HCT116 (cell line): ENCODE measurements at regions not wholly inside any gene's neighbourhood (a gene's known extent, or its start where the extent isn't known, plus 50 kb on each side); places are given as distances from the start of the nearest gene placed in this dataset.

Source experiments
- ATAC-seq: fragments of 200-7000 bp; cut with Tn5 transposase; 2 replicates; pipeline ENCODE4 v1.9.1; 2020; ENCODE audit warnings: mild to moderate bottlenecking, moderate library complexity
- BruUV-seq: library from RNA; stranded (reverse); fragments of 400-500 nt; replicated peaks from 2 replicates; lab custom pipeline; 2021; lab: Mats Ljungman, UMichigan
- CTCF ChIA-PET: fragments of 300-600 bp; sonication (Branson Sonifier 250); formaldehyde crosslinking; loops from one replicate; lab custom pipeline; 2021; ENCODE audit warnings: antibody characterized with exemption; lab: Charles Lee
- POLR2A ChIA-PET: fragments of 300-600, 350-600 bp; sonication (Branson Sonifier 250); formaldehyde crosslinking; loops from one replicate; lab custom pipeline; 2021; ENCODE audit warnings: antibody characterized with exemption; lab: Charles Lee
- RAD21 ChIA-PET, 2 experiments: fragments of 300-600 bp; sonication (Branson Sonifier 250); formaldehyde crosslinking; loops; one replicate each; lab custom pipeline; 2023; ENCODE audit warnings: low total read pairs in 2 of 2; ENCODE audit not compliant: uncharacterized antibody in 2 of 2, unreplicated experiment in 2 of 2, low non-redundant PET in 1 of 2; lab: Charles Lee
- DNase-seq: peaks from one replicate; pipeline ENCODE4 v3.0.0-alpha.2; 2010; ENCODE audit warnings: low read depth, low spot score
- H2AFZ ChIP-seq: fragments of 200-600 bp; shearing (Covaris generic), sonication (generic); 2 replicates; pipeline ENCODE4 v1.6.1; 2017; ENCODE audit warnings: low read depth, mixed run types, mixed read lengths, antibody characterized with exemption, low read length; ENCODE audit not compliant: poor library complexity, severe bottlenecking
- H3K27ac ChIP-seq: 2 replicates; pipeline ENCODE4 v1.5.1; 2012; ENCODE audit warnings: low read depth, low read length
- H3K27me3 ChIP-seq: fragments of 200-600 bp; sonication (generic); 2 replicates; pipeline ENCODE4 v1.6.1; 2016; ENCODE audit warnings: mixed run types, low read length, mixed read lengths; ENCODE audit not compliant: insufficient read depth
- H3K36me3 ChIP-seq, 2 experiments: fragments of 200-500 bp in 1 of 2; fragments of 200-600 bp in 1 of 2; sonication (Bioruptor generic) in 1 of 2; sonication (generic) in 1 of 2; 2 replicates each; pipeline versions ENCODE4 v1.5.1 to v1.6.1; 2014 to 2016; ENCODE audit warnings: low read length in 2 of 2, inconsistent platforms in 1 of 2, mixed read lengths in 1 of 2, mixed run types in 1 of 2; ENCODE audit not compliant: insufficient read depth in 2 of 2, control insufficient read depth in 1 of 2
- H3K4me1 ChIP-seq, 2 experiments: fragments of 200-600 bp in 1 of 2; sonication (generic) in 1 of 2; 2 replicates each; pipeline versions ENCODE4 v1.5.1 to v1.6.1; 2012 to 2017; ENCODE audit warnings: low read length in 2 of 2, inconsistent platforms in 1 of 2, mild to moderate bottlenecking in 1 of 2, mixed read lengths in 1 of 2, mixed run types in 1 of 2, moderate library complexity in 1 of 2; ENCODE audit not compliant: insufficient read depth in 2 of 2, control insufficient read depth in 1 of 2
- H3K4me2 ChIP-seq: fragments of 200-600 bp; sonication (generic); 2 replicates; pipeline ENCODE4 v1.6.1; 2017; ENCODE audit warnings: mixed run types, low read length, mixed read lengths
- H3K4me3 ChIP-seq, 2 experiments: fragments of 200-600 bp in 1 of 2; sonication (generic) in 1 of 2; replicated peaks in 1 of 2; 2 replicates each; pipeline ENCODE4 v1.5.1; 2011 to 2016; ENCODE audit warnings: low read length in 2 of 2, control low read depth in 1 of 2, low read depth in 1 of 2, mild to moderate bottlenecking in 1 of 2, mixed read lengths in 1 of 2, mixed run types in 1 of 2
- H3K79me2 ChIP-seq: fragments of 200-600 bp; sonication (generic); 2 replicates; pipeline ENCODE4 v1.6.1; 2017; ENCODE audit warnings: mild to moderate bottlenecking, mixed run types, low read length, moderate library complexity, mixed read lengths; ENCODE audit not compliant: insufficient read depth
- H3K9ac ChIP-seq: fragments of 200-600 bp; sonication (generic); 2 replicates; pipeline ENCODE4 v1.6.1; 2016; ENCODE audit warnings: low read length, mixed read lengths
- H3K9me2 ChIP-seq: fragments of 200-600 bp; sonication (generic), shearing (Covaris generic); 2 replicates; pipeline ENCODE4 v1.6.1; 2017; ENCODE audit warnings: mixed run types, mild to moderate bottlenecking, moderate library complexity; ENCODE audit not compliant: insufficient read depth
- H3K9me3 ChIP-seq, 2 experiments: fragments of 200-500 bp in 1 of 2; fragments of 200-600 bp in 1 of 2; sonication (Bioruptor generic) in 1 of 2; sonication (generic) in 1 of 2; 2 replicates each; pipeline ENCODE4 v1.6.1; 2014 to 2017; ENCODE audit warnings: low read length in 2 of 2, mixed read lengths in 2 of 2, inconsistent platforms in 1 of 2, low read depth in 1 of 2, mild to moderate bottlenecking in 1 of 2, mixed run types in 1 of 2, moderate library complexity in 1 of 2; ENCODE audit not compliant: control insufficient read depth in 1 of 2, insufficient read depth in 1 of 2
- H4K20me1 ChIP-seq: fragments of 200-600 bp; sonication (generic), shearing (Covaris generic); 2 replicates; pipeline ENCODE4 v1.6.1; 2017; ENCODE audit warnings: mixed run types, mild to moderate bottlenecking, moderate library complexity; ENCODE audit not compliant: insufficient read depth
- CBX3 ChIP-seq: IDR thresholded peaks from 2 replicates; pipeline ENCODE4 v1.6.1; 2012; ENCODE audit warnings: low read depth
- EGR1 ChIP-seq: IDR thresholded peaks from 2 replicates; pipeline ENCODE4 v1.6.1; 2012; ENCODE audit warnings: low read depth
- ELF1 ChIP-seq: IDR thresholded peaks from 2 replicates; pipeline ENCODE4 v1.6.1; 2012; ENCODE audit warnings: low read depth, borderline replicate concordance
- EZH2 ChIP-seq: fragments of 200-600 bp; sonication (generic); IDR thresholded peaks from 2 replicates; pipeline ENCODE4 v1.6.1; 2017; ENCODE audit warnings: antibody characterized with exemption, mixed run types
- EZH2phosphoT487 ChIP-seq: fragments of 200-600 bp; IDR thresholded peaks from 2 replicates; pipeline ENCODE4 v1.6.1; 2018; ENCODE audit warnings: antibody characterized with exemption, borderline replicate concordance
- FOSL1 ChIP-seq: IDR thresholded peaks from 2 replicates; pipeline ENCODE4 v1.6.1; 2012; ENCODE audit warnings: low read depth
- JUND ChIP-seq: IDR thresholded peaks from 2 replicates; pipeline ENCODE4 v1.6.1; 2012
- POLR2AphosphoS5 ChIP-seq: IDR thresholded peaks from 2 replicates; pipeline ENCODE4 v1.6.1; 2011; ENCODE audit warnings: mild to moderate bottlenecking, low read depth, low read length, moderate library complexity
- SIN3A ChIP-seq: IDR thresholded peaks from 2 replicates; pipeline ENCODE4 v1.6.1; 2012; ENCODE audit warnings: low read depth
- SRF ChIP-seq: IDR thresholded peaks from 2 replicates; pipeline ENCODE4 v1.6.1; 2012; ENCODE audit warnings: low read depth
- TCF7L2 ChIP-seq: IDR thresholded peaks from 2 replicates; pipeline ENCODE4 v1.7.0; 2011; ENCODE audit warnings: borderline replicate concordance, inconsistent platforms; ENCODE audit not compliant: insufficient read depth, insufficient read length; ENCODE audit errors: extremely low read depth
- YY1 ChIP-seq: IDR thresholded peaks from 2 replicates; pipeline ENCODE4 v1.6.1; 2011; ENCODE audit warnings: low read length, low read depth, moderate library complexity, mild to moderate bottlenecking; ENCODE audit not compliant: insufficient replicate concordance; ENCODE audit errors: extremely low read depth
- ZBTB33 ChIP-seq: IDR thresholded peaks from 2 replicates; pipeline ENCODE4 v1.6.1; 2011; ENCODE audit warnings: mild to moderate bottlenecking, low read length, moderate library complexity; ENCODE audit not compliant: insufficient replicate concordance; ENCODE audit errors: extremely low read depth
- ZFX ChIP-seq: fragments of 450-650 bp; IDR thresholded peaks from 2 replicates; pipeline ENCODE4 v1.6.1; 2017
- ZNF274 ChIP-seq: fragments of 200-500 bp; sonication (Bioruptor generic); IDR thresholded peaks from 2 replicates; pipeline ENCODE4 v1.6.1; 2014; ENCODE audit warnings: mild to moderate bottlenecking, low read depth, low read length, inconsistent platforms
- intact Hi-C: fragments of 100-400 bp; cut with micrococcal nuclease; formaldehyde crosslinking; loops from 2 replicates; pipeline ENCODE4 v1.10.0; 2022
- TF ChIP-seq, protein P1 (sequence below): IDR thresholded peaks from 2 replicates; pipeline ENCODE4 v1.6.1; 2012; ENCODE audit warnings: low read depth

- TF ChIP-seq, protein P1, sequence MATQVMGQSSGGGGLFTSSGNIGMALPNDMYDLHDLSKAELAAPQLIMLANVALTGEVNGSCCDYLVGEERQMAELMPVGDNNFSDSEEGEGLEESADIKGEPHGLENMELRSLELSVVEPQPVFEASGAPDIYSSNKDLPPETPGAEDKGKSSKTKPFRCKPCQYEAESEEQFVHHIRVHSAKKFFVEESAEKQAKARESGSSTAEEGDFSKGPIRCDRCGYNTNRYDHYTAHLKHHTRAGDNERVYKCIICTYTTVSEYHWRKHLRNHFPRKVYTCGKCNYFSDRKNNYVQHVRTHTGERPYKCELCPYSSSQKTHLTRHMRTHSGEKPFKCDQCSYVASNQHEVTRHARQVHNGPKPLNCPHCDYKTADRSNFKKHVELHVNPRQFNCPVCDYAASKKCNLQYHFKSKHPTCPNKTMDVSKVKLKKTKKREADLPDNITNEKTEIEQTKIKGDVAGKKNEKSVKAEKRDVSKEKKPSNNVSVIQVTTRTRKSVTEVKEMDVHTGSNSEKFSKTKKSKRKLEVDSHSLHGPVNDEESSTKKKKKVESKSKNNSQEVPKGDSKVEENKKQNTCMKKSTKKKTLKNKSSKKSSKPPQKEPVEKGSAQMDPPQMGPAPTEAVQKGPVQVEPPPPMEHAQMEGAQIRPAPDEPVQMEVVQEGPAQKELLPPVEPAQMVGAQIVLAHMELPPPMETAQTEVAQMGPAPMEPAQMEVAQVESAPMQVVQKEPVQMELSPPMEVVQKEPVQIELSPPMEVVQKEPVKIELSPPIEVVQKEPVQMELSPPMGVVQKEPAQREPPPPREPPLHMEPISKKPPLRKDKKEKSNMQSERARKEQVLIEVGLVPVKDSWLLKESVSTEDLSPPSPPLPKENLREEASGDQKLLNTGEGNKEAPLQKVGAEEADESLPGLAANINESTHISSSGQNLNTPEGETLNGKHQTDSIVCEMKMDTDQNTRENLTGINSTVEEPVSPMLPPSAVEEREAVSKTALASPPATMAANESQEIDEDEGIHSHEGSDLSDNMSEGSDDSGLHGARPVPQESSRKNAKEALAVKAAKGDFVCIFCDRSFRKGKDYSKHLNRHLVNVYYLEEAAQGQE, result no peak
- TF ChIP-seq SRF, result no peak
- TF ChIP-seq, all 23 proteins: peak for 0
These were observed 587.5 kb downstream of the SOX5 start (continued) for GRCh38 chr12:23361971-23362370.

DNA sequence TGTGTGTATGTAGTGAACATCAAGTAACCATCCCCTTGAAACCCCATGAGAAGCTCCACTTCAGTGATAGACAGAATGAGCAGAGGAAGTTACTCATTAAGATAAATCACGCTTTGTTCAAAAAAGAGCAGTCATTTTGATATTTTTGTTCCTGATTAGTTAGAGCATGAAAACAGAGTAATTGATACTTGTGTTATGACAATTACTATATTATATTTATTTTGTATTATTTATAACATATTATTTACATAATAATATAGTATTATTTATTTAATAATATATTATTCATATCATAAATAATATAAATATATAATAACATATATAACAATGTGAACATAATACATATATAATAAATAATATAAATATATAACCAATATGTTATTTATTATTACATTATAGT is 580.9 kb downstream of the SOX5 start:
- RAD21 ChIA-PET, result no interaction called here
- no peaks in the 10 kb centered on the region for H3K79me2 ChIP-seq
- no peaks in the 10 kb centered on the region for H3K9me2 ChIP-seq
- intact Hi-C loops, result no loop called here
- no peak for ATAC-seq
- peaks cover 10 to 34% of the 10 kb centered on the region in 2 experiments; a peak in 3 of 4 replicates for H3K9me3 ChIP-seq
- no peaks in the 10 kb centered on the region for H3K4me1 ChIP-seq
- CTCF ChIA-PET, result no interaction called here
- H3K4me3 ChIP-seq, result no peak overlapping the region
- no peaks in the 10 kb centered on the region for H3K27me3 ChIP-seq
- no peak for DNase-seq
- H3K36me3 ChIP-seq, result no peaks in the 10 kb centered on the region
- BruUV-seq, result no TSS peak
- no peaks in the 10 kb centered on the region for H4K20me1 ChIP-seq
- H3K9ac ChIP-seq, result no peak overlapping the region
- H2AFZ ChIP-seq, result no peak overlapping the region
- no peak overlapping the region for H3K27ac ChIP-seq
- POLR2A ChIA-PET, result no interaction called here
- H3K4me2 ChIP-seq, result no peak overlapping the region
- no peak for TF ChIP-seq EZH2
- TF ChIP-seq ZBTB33, result no peak
- TF ChIP-seq, protein P1, result no peak
- no peak for TF ChIP-seq SIN3A
- no peak for TF ChIP-seq FOSL1
- TF ChIP-seq ZNF274, result no peak
- TF ChIP-seq YY1, result no peak
- TF ChIP-seq POLR2AphosphoS5, result no peak
- no peak for TF ChIP-seq CBX3
- TF ChIP-seq TCF7L2, result no peak
- TF ChIP-seq ELF1, result no peak
- TF ChIP-seq SRF, result no peak
- TF ChIP-seq JUND, result no peak
- TF ChIP-seq EZH2phosphoT487, result no peak
- TF ChIP-seq ZFX, result no peak
- no peak for TF ChIP-seq EGR1
